NOMO-1 treated with dmso at 0.1 percent for 144 hours (cell line): ENCODE measurements at regions not wholly inside any gene's neighbourhood (a gene's known extent, or its start where the extent isn't known, plus 50 kb on each side); places are given as distances from the start of the nearest gene placed in this dataset.

Source experiments
- DNase-seq: peaks from one replicate; lab custom pipeline; 2025; ENCODE audit not compliant: unreplicated experiment; lab: John Stamatoyannopoulos, UW

DNA sequence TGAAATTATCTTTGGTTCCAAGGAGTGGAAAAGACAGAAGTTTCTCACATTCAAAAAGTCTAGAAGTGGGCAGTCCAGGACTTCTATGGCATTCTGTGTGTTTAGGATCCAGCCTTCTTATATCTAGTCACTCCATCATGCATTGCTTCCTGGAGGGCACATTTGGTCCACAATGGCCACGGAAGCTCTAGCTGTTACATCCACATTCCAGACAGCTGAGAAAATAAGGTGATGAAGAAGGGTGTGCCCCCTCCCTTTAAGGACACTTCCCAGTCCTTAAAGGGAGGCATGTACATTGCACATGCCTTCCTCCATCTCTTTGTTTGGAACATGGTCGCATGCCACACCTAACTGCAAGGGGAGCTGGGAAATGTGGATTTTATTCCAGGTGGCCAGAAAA, 59.9 kb upstream of the BZW1 start:
- DNase-seq = no peak

DNA sequence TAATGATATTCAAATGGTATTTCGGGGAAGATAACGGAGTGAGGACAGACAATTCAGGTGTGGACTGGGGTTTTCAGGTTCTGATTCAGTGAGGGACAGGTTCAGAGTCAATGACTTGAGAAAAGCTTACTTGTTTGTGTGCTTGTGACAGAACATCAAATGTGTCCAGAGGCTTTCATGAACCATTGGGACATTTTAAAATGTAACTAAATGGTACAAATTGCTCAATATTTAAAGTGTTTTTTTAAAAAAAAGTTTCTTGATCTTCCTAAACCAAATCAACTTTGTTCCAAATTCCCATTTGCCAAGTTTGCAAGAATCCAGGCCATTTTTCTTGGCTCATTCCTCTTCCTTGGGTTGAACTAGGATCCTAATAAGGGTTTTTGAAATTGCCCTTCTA, 59.4 kb upstream of the BZW1 start:
- no peak for DNase-seq

DNA sequence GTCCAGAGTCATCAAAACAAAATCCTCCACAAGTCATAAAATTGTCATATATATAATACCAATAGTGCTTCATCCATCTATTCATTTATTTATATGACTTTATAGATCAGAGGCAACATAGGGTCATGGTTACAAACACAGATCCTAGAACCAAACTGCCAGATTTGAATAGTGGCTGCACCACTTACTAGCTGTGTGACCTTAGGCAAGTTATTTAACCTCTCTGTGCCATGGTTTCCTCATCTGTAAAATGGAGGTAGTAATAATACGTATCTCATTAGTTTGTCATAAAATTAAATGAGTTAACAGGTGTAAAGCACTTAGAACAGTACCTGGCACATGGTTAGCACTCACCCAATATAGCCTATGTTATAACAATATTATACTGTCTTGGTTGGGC, 58.9 kb upstream of the BZW1 start:
- DNase-seq = no peak

DNA sequence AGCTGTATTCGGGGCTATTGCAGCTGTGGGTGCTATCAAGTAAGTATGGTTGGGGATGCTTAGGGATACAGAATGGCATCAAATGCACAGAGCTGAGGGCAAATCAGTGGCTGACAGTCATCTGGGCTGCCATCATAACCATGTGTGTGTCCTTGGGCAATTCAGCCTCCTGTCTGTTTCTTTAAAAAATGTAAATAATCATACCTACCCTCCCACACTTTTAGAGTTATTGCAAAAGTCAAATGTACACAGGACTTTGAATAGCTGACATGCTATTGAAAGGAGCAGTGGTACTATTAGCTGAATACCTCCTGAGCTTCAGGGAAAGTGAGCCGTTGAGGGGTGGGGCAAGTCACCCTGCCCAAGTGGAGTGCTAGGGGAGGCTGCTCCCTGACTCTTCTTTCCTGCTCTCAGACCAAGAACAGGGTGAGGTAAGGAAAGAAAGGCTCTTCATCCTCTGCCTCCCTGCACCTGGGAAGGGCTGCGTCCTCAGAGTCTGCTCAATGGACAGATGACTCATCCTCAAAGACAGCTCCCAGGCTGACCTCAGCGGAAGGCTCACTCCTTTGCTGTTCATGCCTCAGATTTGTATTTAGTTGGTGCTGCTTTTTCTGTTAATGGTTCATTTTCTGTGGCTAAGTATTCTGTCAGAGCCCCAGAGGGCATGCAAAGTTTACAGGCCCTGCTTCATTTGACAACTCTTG, 54.9 kb upstream of the BZW1 start:
- no peak for DNase-seq

DNA sequence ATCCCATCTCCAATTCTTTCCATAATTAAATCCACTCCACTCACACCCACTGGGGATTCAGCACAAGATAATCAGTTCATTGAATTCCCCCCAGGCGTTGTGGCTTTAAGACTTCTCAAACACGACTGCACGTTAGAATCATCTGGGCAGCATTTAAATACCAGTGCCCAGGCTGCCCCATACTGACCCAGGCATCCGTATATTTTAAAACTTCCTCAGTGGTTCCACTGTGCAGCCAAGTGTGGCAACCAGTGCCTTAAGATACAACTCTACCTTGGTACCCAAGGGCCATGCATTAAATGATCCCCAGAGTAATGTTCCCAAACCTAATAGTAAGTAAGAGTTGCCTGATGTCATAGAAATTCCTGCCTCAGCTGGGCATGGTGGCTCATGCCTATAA, 54.3 kb upstream of the BZW1 start:
- no peak for DNase-seq

DNA sequence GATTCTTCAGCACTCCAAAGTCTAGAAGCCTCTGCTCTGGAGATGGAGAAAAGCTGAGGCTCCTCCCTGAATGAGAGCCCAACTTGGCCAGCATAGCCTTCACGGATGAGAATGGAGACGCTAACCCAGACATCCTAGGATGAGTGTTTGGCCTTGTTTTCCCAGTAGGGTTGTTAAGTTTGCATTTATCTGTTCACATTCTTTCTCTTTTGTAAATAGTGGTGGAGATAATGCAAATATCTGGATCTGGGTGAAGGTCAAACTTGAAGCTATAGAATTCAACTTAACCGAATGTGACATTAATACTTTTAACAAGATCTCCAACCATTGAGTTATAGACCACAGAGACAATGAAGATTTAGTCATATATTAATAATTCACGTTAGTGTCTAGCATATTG, 53.4 kb upstream of the BZW1 start:
- no peak for DNase-seq

DNA sequence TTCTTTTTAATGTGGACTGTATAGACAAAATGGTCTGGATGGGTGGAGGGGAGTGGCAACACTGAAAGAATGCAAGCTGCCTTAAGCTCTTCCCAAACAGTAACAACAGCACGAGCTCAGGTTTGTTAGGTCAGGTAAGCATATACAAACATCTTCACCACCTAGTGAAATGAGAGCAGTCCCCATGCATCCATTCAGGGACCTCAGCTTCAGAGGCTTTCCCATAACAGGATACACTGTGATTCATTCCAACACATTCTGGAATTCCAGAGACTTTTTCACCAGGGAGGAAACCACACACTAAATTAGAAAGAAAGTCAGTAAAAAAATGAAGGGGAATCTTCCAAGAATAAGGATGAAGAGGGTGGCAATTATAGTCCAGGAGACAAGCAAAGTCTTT, 50.4 kb upstream of the BZW1 start:
- DNase-seq = no peak
